GM19452 (cell line): ENCODE measurements at regions not wholly inside any gene's neighbourhood (a gene's known extent, or its start where the extent isn't known, plus 50 kb on each side); places are given as distances from the start of the nearest gene placed in this dataset.

Source experiments
- ATAC-seq: cut with Tn5 transposase; IDR thresholded peaks from one replicate; pipeline ENCODE4 v1.9.1; 2021; ENCODE audit not compliant: unreplicated experiment

DNA sequence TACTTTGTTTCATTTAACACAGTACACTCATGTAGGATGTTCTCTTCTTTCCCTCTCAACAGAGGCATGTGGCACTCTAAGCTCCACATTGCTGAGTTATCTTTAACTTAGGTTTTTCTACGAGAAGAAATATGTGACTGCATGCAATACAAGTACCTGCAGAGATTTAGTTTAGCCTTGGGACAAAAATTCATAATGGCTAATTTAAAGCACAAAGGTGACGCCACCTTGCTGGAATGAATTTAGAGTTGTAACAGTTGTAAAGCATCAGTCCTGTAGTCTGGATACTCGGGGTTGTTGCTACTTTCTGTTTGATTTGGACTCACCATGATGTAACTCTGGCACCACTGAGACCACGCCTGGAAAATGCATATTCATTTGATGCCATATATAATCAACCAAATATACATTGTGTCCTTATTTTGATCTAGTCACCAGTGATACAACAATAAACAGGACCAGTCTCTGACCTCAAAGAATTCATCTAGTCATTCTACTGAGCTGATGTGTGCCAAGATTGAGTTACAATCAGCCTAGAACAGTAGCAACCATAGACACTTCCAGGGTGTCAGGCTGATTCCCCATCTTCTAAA, 451.0 kb upstream of the ZFP42 start:
- ATAC-seq, result no peak

DNA sequence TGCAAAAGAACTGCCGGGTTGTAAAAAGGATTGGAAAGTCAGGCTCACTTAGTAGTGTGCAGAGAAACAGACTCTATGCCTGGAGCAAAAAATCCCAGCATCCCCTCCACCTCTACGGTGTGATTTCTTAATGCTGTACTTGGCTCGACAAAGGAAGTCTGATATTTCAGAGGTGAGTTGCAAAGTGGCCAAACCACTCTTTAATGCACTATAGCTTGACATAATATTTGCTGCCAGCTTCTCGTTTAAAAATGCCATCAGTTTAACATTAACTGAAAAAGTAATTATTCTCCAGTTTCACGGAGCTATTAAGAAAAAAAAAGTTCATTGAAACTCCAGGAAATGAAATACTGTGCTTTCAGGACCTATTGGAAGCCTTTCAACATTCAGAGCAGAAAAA, 448.3 kb upstream of the ZFP42 start:
- ATAC-seq, result no peak

DNA sequence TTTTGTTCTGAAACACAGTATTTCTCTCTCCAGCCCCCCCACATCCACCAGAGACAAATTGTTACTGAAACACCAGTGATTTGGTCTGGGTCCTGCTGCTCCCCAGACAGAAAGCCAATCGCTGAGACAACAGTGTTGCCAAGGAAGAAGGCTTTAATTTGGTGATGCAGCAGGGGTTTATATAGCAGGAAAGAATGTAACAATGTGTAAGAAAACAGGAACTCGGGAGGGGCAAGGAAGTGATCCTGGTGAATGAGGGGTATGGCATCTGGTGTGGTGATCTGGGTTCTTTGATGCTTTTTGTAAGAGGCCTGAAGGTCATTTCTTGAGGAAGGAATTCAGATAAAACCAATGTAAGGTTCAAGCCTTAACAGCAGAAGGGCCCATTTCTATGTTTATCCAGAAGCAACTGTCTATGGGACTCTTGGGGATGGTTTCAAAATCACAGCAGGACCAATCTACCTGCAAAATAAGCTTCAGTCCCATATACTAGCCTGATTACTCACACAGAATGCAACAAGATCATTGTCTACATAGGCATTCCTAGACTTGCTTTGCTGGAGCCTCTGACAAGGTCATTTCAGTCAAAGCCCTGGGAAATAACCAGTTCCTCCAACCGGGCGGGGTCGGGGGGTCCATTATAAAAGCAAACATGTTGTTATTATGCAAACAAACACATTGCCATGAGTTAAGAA, 445.2 kb upstream of the ZFP42 start:
- ATAC-seq, result no peak

DNA sequence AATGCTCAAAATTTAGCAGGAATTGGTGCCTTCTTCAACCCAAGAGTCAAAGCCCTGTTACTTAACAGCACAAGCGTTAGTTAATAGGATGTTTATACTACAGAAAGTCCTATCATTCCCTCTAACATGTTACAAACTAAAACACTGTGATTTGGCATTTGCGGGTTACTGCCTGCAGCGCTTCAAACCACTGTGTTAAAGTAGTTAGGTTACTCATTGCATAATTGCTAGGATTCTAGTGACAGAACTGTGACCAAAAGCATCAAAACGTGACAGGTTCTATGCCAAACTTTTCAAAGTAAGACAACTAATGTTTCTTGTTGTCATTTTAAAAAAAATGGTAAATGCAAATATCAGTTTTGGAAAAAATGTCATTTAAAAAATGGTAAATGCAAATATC, 442.8 kb upstream of the ZFP42 start:
- ATAC-seq, result no peak

DNA sequence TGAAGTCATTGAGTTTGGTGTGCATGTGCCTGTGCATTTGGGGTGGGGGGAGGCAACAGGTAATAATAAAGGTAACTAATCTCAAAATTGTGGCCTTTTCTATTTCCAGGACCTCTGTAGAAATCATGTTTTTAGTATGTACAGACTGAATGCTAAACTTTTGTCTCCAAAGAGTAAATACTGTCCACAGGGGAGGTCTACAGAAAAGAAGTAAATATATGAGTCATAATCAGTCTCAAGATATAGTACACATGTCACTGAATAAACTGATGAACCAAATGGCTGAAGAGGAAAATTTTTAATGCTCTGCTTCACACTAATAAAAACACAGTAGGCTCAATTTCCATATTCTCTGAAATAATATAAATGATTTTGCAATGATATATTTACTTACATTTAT, 440.4 kb upstream of the ZFP42 start:
- no peak for ATAC-seq

DNA sequence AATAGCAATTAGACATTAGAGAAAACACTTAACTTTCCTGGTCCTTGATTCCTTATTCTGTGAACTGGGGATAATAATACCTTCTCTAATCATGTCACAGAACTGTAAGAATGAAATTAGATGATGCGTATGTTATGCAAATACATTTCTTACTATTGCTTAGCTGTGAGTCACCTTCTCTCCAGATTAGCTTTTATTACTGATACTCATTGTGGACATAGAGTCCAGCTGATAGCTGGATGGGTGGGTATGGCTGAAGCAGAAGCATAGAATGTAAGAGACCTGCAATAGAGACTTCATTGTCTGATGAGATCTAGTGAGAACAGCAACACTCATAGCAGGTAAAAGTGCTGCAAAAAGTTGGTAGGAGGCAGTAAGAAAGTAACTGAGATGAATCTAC, 437.2 kb upstream of the ZFP42 start:
- ATAC-seq, result no peak

DNA sequence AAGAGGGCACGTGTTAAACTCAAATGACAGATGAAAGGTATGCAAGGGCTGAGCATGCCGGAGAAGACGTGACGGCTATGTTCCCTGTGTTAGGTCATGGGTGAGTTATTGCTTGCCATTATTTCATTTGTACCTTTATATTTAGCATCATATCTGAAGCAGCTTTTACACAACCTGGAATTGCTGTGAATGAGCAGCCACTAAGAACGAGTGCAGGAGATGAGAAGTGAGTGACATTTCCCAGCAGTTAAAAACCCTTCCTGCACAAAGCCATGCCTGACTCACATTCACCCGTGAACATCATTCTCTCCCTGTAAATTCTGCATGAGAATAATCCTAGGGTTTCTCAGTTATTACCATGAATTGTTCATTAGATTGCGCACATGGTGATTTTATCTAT, 433.2 kb upstream of the ZFP42 start:
- ATAC-seq, result no peak

DNA sequence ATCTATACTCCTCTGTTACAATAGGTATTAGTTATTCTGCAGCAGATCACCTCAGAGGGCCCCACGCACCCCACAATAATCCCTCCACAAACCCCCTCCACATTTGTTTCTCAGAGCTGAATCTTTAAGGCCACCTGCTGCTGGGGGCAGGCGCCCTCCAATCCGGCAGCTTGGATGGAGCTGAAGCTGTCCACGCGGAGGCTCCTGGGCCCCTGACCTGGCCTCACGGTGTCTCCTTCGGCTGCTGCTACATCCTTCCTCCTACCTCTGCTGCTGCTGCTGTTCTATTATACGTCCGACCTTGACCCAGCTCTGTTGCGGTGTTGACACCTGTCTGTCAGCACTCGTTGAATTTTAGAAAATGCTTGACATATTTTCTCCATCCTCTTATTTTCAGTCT, 430.2 kb upstream of the ZFP42 start:
- ATAC-seq, result no peak

DNA sequence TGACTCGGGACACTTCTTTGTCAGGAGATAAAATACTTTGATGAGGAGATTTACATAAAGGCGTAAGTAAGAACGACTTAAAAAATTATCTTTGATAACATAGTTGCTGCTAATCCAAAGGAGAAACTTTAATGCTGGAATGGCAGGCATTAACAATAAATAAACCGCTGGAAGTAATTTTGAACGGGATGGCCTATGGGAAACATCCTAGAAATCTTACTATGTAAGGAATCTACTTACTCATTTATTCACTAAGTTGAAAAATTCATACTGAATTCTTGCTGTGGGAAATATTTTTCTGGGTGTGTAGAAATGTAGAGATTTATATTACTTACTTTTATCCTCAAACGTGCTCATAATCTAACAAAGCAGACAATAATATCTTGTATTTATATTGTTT, 425.7 kb upstream of the ZFP42 start:
- ATAC-seq, result no peak

DNA sequence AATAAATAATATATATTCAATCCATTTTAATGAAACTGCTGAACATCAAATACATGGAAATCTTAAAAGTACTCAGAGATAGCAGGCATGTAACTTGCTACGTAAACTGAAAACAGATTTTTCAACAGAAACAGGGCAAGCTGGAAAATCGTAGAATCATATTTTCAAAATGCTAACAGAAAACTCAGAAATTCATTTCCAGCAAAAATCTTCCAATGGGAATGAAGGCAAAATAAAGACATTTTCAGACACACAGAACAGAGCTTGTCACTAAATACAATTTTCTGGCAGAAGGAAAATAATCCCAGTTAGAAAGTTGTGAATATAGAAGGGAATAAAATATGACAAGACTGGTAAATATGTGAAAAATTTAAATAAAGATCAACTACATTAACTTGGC, 419.9 kb upstream of the ZFP42 start:
- ATAC-seq, result no peak

DNA sequence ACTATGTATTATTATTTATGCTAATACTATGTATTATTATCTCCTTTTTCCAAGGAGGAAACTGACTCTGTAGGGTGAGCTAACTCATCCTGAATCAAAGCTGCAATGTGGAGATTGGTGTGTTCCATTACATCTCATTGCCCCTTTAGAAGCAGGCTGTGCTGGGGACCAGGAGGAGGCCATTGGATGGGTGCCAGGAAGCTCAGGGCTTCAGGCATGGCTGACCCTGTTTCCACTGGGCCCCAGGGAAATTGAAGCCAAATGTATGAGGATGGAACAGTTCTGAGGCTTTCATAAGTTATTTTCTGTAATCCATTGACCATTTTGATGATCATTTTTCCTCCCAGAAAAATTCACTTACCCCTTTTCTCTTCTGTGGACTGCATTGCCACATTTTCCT, 418.8 kb upstream of the ZFP42 start:
- ATAC-seq, result no peak

DNA sequence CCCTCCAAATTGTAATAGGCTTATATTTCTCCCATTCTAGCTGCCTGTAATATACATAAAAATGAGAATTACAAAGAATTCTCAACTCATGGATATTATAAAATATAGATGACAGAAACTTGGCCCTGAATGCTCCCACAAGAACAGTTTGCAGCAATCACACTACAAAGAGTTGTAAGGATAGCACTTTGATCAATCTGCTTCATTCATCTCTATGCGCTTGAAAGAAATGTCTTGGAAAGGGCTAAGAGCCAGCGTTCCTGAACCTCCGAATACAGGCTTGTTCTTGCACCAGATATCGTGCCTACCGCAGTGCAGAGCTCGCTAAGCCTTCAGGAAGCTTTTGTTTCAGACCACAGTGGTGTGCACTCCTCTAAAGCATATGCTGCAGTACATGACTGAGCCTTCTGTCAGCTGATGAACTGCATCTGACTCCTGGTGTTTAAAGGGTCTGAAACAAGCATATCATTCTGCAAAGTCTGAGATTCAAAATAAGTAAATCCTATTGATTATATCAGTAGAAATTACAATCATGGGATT, 417.6 kb upstream of the ZFP42 start:
- ATAC-seq, result no peak

DNA sequence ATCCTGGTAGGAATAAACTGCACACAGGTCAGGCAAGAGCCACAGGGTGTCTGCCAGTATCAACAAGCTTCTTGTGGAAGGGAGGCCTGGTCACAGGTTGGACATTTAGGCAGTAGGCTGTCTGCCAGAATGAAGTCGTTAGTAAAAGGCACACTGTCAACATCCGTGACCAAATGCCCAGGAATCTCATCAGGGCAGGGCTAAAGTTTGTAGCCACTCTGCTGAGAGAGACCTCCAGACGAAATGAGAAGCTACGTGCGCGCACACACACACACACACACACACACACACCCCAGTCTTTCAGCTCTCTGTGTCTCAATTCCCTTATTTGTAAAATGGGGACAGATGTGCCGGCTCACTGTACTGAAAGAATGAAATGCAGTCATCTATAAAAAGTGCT, 408.7 kb upstream of the ZFP42 start:
- no peak for ATAC-seq

DNA sequence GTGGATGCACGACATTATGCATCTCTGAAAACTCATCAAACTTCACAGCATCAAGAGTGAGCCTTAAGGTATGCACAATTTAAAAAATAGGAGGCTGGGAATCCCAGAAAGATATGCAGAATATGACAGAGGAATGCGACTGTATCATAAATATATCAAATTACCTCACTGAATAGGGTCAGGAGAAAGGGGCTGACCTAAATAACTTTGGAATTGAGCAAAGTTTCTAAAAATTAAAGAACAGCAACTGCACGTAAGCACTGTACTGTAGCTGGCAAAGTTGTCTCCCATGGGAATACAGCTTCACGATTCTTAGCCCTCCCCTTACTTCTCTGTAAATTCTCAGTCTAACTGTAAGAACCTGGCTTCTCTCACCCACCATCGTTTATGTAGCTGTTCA, 397.4 kb upstream of the ZFP42 start:
- ATAC-seq, result no peak

DNA sequence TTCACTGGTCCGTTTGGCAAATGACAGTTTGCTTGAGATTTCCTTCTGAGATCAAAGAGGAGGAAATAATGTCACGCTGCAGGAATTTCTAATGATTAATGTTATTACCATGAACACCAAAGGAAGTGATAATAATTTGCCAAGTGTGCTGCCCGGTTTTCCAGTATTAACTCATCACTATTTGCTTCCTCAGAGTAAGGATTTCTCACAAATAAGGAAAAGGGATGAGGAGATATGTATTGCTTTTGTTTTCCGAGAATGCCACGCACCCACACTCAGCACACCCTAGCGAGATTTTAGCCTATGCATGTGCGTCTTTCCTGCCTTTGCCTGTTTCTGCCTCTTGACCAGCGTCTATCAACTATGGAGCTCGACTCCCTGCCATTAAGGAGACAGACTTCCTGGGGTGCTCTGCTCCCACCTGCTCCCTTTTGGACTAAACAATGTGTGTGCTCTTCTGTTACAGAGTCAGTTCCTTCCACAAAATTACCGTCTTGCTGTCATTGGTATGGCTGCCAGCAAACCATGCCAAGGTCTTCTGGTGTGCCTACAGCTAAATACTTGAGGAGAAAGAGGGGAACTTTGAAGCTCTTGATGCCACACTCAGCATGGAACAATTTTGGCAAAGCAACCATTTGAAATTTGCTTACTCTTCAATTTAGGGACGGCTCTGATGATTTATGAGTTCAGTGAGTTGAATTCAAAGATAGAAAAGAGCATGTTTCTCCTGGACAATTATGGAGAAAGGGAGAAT, 393.1 kb upstream of the ZFP42 start:
- ATAC-seq, result no peak

DNA sequence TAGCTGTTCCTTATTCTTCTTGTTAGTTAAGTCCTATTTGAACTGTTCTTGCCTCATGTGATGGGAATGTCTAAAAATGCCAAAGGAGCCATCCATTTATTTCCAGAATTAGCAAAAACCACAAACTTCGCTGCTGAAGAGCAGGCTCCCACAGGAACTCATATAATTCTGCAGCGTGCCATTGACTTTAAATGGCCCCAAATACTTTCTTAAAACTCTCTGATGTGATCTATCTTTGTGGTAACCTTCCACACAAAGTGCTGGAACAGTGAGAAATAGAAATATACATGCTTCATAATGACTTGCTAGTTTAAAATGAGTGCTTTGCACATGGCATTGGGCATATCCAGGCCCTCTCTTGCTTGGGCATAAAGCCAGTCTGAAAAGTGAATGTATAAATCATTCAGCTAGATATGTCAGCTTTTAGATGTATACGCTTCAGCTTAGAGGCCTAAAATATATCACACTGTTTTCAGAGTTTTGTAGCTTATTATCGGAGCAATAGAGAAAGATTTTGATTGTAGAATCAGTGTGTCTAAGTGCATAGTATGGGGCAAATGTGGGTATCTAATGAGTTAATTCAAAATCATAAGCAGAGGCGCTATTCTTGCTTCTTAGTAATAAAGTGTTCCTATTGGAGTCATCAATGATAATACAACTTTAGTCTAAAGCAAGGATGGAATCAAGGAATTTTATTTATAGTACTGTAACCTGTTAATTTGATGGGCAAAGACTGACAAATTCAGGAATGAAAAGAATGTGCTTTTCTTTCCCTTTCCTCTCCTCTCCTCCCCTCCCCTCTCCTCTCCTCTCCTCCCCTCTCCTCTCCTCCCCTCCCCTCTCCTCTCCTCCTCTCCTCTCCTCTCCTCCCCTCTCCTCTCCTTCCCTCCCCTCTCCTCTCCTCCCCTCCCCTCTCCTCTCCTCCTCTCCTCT, 392.2 kb upstream of the ZFP42 start:
- no peak for ATAC-seq

DNA sequence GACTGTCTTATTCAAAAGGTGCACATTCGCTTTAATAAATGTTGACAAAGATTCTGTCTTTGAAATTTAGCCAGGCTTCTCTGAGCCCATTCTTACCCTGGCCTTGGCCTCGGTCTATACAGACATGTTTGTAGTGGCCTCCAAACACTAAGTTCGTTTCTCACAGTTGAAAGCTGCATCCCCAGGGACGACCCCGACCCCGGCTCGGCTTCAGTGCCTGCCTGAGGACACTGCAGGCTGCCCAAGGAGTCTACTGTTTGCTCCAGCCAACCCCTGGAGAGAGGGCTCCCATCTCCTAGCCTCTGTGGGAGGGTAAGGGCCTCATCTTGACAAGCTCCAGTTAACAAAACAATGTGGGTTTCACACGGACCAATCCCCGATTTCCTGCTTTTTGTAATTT, 390.6 kb upstream of the ZFP42 start:
- no peak for ATAC-seq

DNA sequence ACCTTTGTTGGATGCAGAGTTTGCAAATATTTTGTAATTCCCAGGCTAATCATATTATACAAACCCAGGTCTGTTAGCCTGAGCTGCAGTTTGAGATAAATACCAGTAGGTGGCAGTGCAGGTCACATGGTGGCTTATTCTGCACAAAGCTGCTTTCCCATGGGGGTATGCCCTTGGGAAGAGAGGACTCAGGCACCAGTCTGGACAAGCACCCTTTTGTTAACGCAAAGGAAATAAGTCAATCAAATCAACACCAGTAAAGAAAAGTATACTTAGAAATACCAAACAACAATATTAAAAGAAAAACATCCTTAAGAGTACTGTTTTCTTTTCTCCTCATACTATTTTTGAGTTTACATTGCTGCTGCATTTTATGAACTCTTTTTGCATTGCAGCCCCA, 389.0 kb upstream of the ZFP42 start:
- ATAC-seq, result no peak

DNA sequence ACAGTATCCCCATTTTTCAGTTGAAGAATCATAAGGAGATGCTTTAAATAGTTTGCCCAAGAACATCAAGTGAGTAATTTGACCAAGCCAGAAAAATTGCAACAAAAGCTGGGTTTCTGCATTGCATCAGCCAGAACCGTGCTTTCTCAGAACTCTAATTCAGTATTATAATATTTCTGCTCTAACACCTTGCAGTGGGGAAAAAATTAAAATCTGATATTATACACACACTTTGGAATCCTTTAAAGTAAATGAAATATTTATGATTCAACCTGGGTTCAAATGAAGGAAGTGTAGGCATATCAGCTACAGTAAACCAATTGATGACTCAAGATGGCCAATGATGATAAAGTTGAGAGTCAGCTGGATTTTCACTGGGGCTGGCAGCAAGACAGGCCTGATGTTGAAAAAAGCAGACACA, 387.6 kb upstream of the ZFP42 start:
- no peak for ATAC-seq

DNA sequence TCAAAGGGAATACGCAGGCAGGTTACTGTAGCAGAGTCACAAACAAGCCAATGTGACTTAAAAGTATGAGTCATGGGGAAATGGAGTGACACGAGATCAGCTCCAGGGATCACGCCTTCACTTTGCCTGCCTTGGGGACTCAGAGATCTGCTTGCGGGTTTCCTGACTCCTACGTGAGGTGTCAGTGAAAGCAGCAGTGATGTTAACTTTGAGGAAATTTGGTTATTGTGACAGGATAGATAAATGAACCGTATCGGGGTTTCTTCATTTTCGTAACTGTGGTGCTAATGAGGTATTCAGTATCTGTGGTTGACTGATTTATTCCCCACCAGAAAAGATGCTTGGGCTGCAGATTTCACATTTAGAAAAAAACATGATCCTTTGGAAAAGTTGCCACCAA, 383.3 kb upstream of the ZFP42 start:
- no peak for ATAC-seq
